HepG2 (cell line): ENCODE measurements at regions not wholly inside any gene's neighbourhood (a gene's known extent, or its start where the extent isn't known, plus 50 kb on each side); places are given as distances from the start of the nearest gene placed in this dataset.

Source experiments
- ATAC-seq: fragments of 200-7000 bp; cut with Tn5 transposase; 3 replicates; pipeline ENCODE4 v1.9.1; 2020; ENCODE audit warnings: mild to moderate bottlenecking, moderate library complexity
- BruUV-seq: library from RNA; stranded (reverse); fragments of 400-500 nt; replicated peaks from 2 replicates; lab custom pipeline; 2021; lab: Mats Ljungman, UMichigan
- CTCF ChIA-PET: fragments of 300-600 bp; formaldehyde crosslinking; extraction: SDS; loops from one replicate; lab custom pipeline; 2021; ENCODE audit warnings: low total read pairs, inconsistent platforms, low intra/inter-chr PET ratio; lab: Yijun Ruan, JAX
- POLR2A ChIA-PET: fragments of 350-600 bp; sonication (Branson Sonifier 250); formaldehyde crosslinking; loops from one replicate; lab custom pipeline; 2020; ENCODE audit warnings: antibody characterized with exemption, inconsistent platforms; lab: Yijun Ruan, JAX
- DNase-seq: peaks from one replicate; pipeline ENCODE4 v3.0.0-alpha.2; 2015; ENCODE audit warnings: low spot score
- FAIRE-seq: peaks from 3 replicates; lab custom pipeline; 2011; peaks lifted over from hg19 to GRCh38; lab: Jason Lieb, UNC
- H2AFZ ChIP-seq: one replicate; pipeline ENCODE4 v1.6.1; 2011; ENCODE audit warnings: low read length, inconsistent platforms
- H3K27ac ChIP-seq: fragments of 300-600 bp; 3 replicates; pipeline ENCODE4 v1.8.0; 2011; ENCODE audit warnings: mixed run types, mild to moderate bottlenecking, mixed read lengths, low read length, inconsistent platforms; ENCODE audit not compliant: insufficient read depth; ENCODE audit errors: extremely low read length
- H3K27me3 ChIP-seq, 2 experiments: fragments of 200-600 bp in 1 of 2; 2 replicates in 1 of 2; 3 replicates in 1 of 2; pipeline versions ENCODE4 v1.6.0 to v1.8.0; 2011; ENCODE audit warnings: low read length in 2 of 2, mild to moderate bottlenecking in 2 of 2, moderate library complexity in 2 of 2, inconsistent platforms in 1 of 2; ENCODE audit not compliant: insufficient read depth in 2 of 2, control insufficient read depth in 1 of 2
- H3K36me3 ChIP-seq, 2 experiments: fragments of 200-600 bp in 1 of 2; replicated peaks in 1 of 2; 2 replicates in 1 of 2; 3 replicates in 1 of 2; pipeline versions ENCODE4 v1.5.1 to v1.8.0; 2011; ENCODE audit warnings: low read length in 2 of 2, inconsistent platforms in 1 of 2; ENCODE audit not compliant: insufficient read depth in 2 of 2, control insufficient read depth in 1 of 2
- H3K4me1 ChIP-seq: 2 replicates; pipeline ENCODE4 v1.5.1; 2012; ENCODE audit warnings: low read length, inconsistent platforms; ENCODE audit not compliant: insufficient read depth
- H3K4me2 ChIP-seq: 2 replicates; pipeline ENCODE4 v1.6.0; 2011; ENCODE audit warnings: low read depth, low read length, inconsistent platforms
- H3K4me3 ChIP-seq, 3 experiments: fragments of 200-600 bp in 1 of 3; sonication (generic), shearing (Covaris generic) in 1 of 3; replicated peaks in 1 of 3; 2 replicates each; pipeline ENCODE4 v1.5.1; 2011 to 2016; ENCODE audit warnings: low read length in 3 of 3, inconsistent platforms in 2 of 3, low read depth in 2 of 3, mild to moderate bottlenecking in 2 of 3, control low read depth in 1 of 3, mixed read lengths in 1 of 3; ENCODE audit not compliant: insufficient read depth in 1 of 3
- H3K79me2 ChIP-seq: one replicate; pipeline ENCODE4 v1.6.1; 2011; ENCODE audit warnings: low read length, inconsistent platforms; ENCODE audit not compliant: insufficient read depth
- H3K9ac ChIP-seq: 2 replicates; pipeline ENCODE4 v1.6.0; 2011; ENCODE audit warnings: mild to moderate bottlenecking, low read depth, low read length, inconsistent platforms; ENCODE audit not compliant: insufficient read depth
- H3K9me3 ChIP-seq: 2 replicates; pipeline ENCODE4 v1.5.1; 2012; ENCODE audit warnings: mild to moderate bottlenecking, low read length
- H4K20me1 ChIP-seq: 2 replicates; pipeline ENCODE4 v1.6.0; 2011; ENCODE audit warnings: inconsistent platforms, mild to moderate bottlenecking, low read length, moderate library complexity; ENCODE audit not compliant: insufficient read depth
- ATRX ChIP-seq: sonication (generic); formaldehyde crosslinking; IDR thresholded peaks from 2 replicates; pipeline ENCODE4 v1.4.0; 2020; ENCODE audit warnings: missing genetic modification reagents, borderline replicate concordance
- CBX5 ChIP-seq: sonication (generic); formaldehyde crosslinking; IDR thresholded peaks from 2 replicates; pipeline ENCODE4 v1.4.0; 2020; ENCODE audit warnings: missing genetic modification reagents, borderline replicate concordance
- MAFK ChIP-seq, 2 experiments: IDR thresholded peaks in 1 of 2; conservative IDR thresholded peaks in 1 of 2; 2 replicates each; pipeline ENCODE4 v1.6.1; 2011; ENCODE audit warnings: improper control_type of control experiment in 2 of 2, low read length in 2 of 2
- NFE2L2 ChIP-seq: fragments of 150-350 bp; IDR thresholded peaks from 2 replicates; pipeline ENCODE4 v1.6.1; 2014; ENCODE audit warnings: low read length
- SATB2 ChIP-seq: sonication (generic); formaldehyde crosslinking; IDR thresholded peaks from 2 replicates; pipeline ENCODE4 v1.5.0; 2020; ENCODE audit warnings: missing genetic modification reagents
- SIX1 ChIP-seq: sonication (generic); formaldehyde crosslinking; IDR thresholded peaks from 2 replicates; pipeline ENCODE4 v1.4.0; 2020; ENCODE audit warnings: missing genetic modification reagents, borderline replicate concordance
- SMAD3 ChIP-seq: sonication (generic); formaldehyde crosslinking; IDR thresholded peaks from 2 replicates; pipeline ENCODE4 v1.4.0; 2020; ENCODE audit warnings: missing genetic modification reagents
- SMARCE1 ChIP-seq: fragments of 450-650 bp; IDR thresholded peaks from 2 replicates; pipeline ENCODE4 v1.6.1; 2017; ENCODE audit warnings: borderline replicate concordance
- TEAD3 ChIP-seq: optimal IDR thresholded peaks from 2 replicates; pipeline ENCODE3; 2016; ENCODE audit warnings: borderline replicate concordance
- YEATS4 ChIP-seq: sonication (generic); formaldehyde crosslinking; IDR thresholded peaks from 2 replicates; pipeline ENCODE4 v1.4.0; 2020; ENCODE audit warnings: missing genetic modification reagents, borderline replicate concordance
- ZNF34 ChIP-seq: sonication (generic); formaldehyde crosslinking; IDR thresholded peaks from 2 replicates; pipeline ENCODE4 v1.4.0; 2020; ENCODE audit warnings: mild to moderate bottlenecking, missing genetic modification reagents, borderline replicate concordance
- WGBS: methylation state at CpG from one replicate; pipeline ENCODE4 v1.1.6; 2017; ENCODE audit warnings: low lambda C conversion rate; 5-methylcytosine and 5-hydroxymethylcytosine counted together
- in situ Hi-C: cut with HindIII; loops from 2 replicates; pipeline ENCODE4 v1.10.0; 2017; ENCODE audit warnings: low pct_unique_long_range_greater_than_20kb; ENCODE audit not compliant: extremely low pct_ligation_motif_present
- intact Hi-C: fragments of 100-400 bp; cut with micrococcal nuclease; formaldehyde crosslinking; loops from one replicate; pipeline ENCODE4 v1.10.0; 2022; ENCODE audit not compliant: unreplicated experiment

DNA sequence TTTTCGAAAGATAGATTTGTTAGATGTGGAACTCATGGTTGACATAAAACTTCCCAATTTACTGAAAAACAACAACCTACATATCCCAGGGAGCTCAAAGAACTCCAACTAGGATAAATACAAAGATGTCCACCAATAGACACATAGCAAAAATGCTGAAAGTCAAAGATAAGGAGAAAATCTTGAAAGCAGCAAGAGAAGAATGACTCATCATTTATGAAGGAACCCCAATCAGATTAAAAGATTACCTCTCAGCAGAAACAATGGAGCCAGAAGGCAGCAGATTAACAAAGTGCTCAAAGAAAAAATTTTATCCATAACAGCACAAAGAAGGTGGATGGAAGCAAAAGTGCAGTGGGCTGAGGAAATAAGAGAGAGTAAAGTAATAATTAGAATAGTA, 908.6 kb downstream of the SORCS3 start:
- Histone ChIP-seq H3K9ac (no peak overlapping the region), H3K9me3 (peaks cover 48% of the 10 kb centered on the region), H3K4me1 (no peaks in the 10 kb centered on the region), H4K20me1 (no peaks in the 10 kb centered on the region), H3K79me2 (no peaks in the 10 kb centered on the region)
- no peak for DNase-seq
- ChIA-PET POLR2A (no interaction called here), CTCF (no interaction called here)
- FAIRE-seq = no peak
- intact Hi-C loops (no loop called here), in situ Hi-C loops (no loop called here)
- BruUV-seq = no TSS peak
- TF ChIP-seq TEAD3 (CRISPR knock-in tag) (no peak), NFE2L2 (peak; percentile 74), MAFK (conservative IDR thresholded peaks at IDR 0.05 in 1 of 2, IDR thresholded peaks at IDR 0.05 in 1 of 2; ENCODE audit: low read length in 2 of 2) (0 out of 4 replicates have a peak, but pooled peaks of 1 of the 2 experiments have one; percentile 17)
- TF ChIP-seq, all 625 proteins: peak for 2
- ATAC-seq = no peak
- Histone ChIP-seq H3K4me3 (no peak overlapping the region), H3K4me2 (no peak overlapping the region), H3K27me3 (no peaks in the 10 kb centered on the region), H3K27ac (no peak overlapping the region), H3K36me3 (no peaks in the 10 kb centered on the region), H2AFZ (no peak overlapping the region)
- WGBS = 2% methylated on average over 1 of the region's 1 CpG

DNA sequence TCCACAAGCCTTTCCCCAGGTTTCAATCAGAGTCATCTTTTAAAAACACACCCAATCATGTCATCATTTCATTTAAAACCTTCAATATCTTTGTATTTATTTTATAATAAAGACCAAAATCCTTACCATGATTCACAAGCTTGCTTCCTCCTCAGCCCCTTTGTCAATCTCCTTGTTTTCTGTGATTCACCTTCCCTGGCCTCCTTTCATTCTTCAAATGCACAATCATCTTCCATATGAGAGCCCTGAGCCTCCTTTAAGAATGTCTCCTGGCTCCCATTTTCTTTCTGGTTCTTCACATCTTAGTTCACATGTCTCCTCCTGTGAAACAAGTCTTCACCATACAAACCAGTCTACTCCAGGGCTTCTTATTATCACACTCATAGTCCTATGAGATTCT, 904.0 kb downstream of the SORCS3 start:
- no peaks in the 10 kb centered on the region for H3K36me3 ChIP-seq
- TF ChIP-seq YEATS4 (CRISPR knock-in tag) (no peak), SATB2 (CRISPR knock-in tag) (no peak), ATRX (CRISPR knock-in tag) (no peak), ZNF34 (CRISPR knock-in tag) (no peak), SIX1 (CRISPR knock-in tag) (no peak), SMARCE1 (no peak), CBX5 (CRISPR knock-in tag) (no peak), SMAD3 (CRISPR knock-in tag) (no peak)
- TF ChIP-seq, all 625 proteins: peak for 0
- no peaks in the 10 kb centered on the region for H3K79me2 ChIP-seq
- ChIA-PET CTCF (no interaction called here), POLR2A (no interaction called here)
- no peak for DNase-seq
- FAIRE-seq = no peak
- no peak overlapping the region for H3K9ac ChIP-seq
- no peak overlapping the region for H3K27ac ChIP-seq
- no peak overlapping the region for H2AFZ ChIP-seq
- H3K4me3 ChIP-seq = no peak overlapping the region
- intact Hi-C loops = no loop called here
- H3K9me3 ChIP-seq = peaks cover 92% of the 10 kb centered on the region
- H3K4me2 ChIP-seq = no peak overlapping the region
- no peaks in the 10 kb centered on the region for H4K20me1 ChIP-seq
- no peaks in the 10 kb centered on the region; a peak in 1 of 5 replicates for H3K27me3 ChIP-seq
- in situ Hi-C loops = no loop called here
- ATAC-seq = no peak
- no TSS peak for BruUV-seq
- H3K4me1 ChIP-seq = no peaks in the 10 kb centered on the region
